LNCaP clone FGC (cell line): ENCODE measurements at regions not wholly inside any gene's neighbourhood (a gene's known extent, or its start where the extent isn't known, plus 50 kb on each side); places are given as distances from the start of the nearest gene placed in this dataset.

Experiments
- DNase-seq: peaks from one replicate; pipeline ENCODE4 v3.0.0-alpha.2; 2011; ENCODE audit warnings: low read depth
- H3K4me3 ChIP-seq: 2 replicates; pipeline ENCODE4 v1.5.1; 2011; ENCODE audit warnings: mild to moderate bottlenecking, low read depth, low read length, control low read depth
- CTCF ChIP-seq: IDR thresholded peaks from 2 replicates; pipeline ENCODE4 v1.5.1; 2012; ENCODE audit warnings: mild to moderate bottlenecking; ENCODE audit not compliant: control insufficient read depth, insufficient read depth; ENCODE audit errors: extremely low read depth

GRCh38 chr2:118167026-118167425 is 78.8 kb downstream of the INSIG2 start:
- no peak for DNase-seq
- H3K4me3 ChIP-seq, result no peak overlapping the region
- TF ChIP-seq CTCF, result no peak

- no peak for DNase-seq
- TF ChIP-seq CTCF, result no peak
Measured at GRCh38 chr2:118166242-118166641, 78.0 kb downstream of the INSIG2 start.

GRCh38 chr2:118165595-118165994 is 77.3 kb downstream of the INSIG2 start:
- TF ChIP-seq CTCF, result no peak
- no peak for DNase-seq
- no peak overlapping the region for H3K4me3 ChIP-seq

More at GRCh38 chr2:118166242-118166641, 78.0 kb downstream of the INSIG2 start:
- H3K4me3 ChIP-seq, result no peak overlapping the region
